ENCODE measurements at regions not wholly inside any gene's neighbourhood (a gene's known extent, or its start where the extent isn't known, plus 50 kb on each side); places are given as distances from the start of the nearest gene placed in this dataset.
"Not testable (repeated sequence)": the region's sequence is repeated elsewhere in the genome, so short reads cannot be mapped to it uniquely, and the experiment has no call there.

GRCh38 chr14:98932431-98933325 lies 339.3 kb downstream of the BCL11B start:
- no peaks in the 10 kb centered on the region for H3K27me3 ChIP-seq
- 74% methylated on average over 8 of the region's 8 CpGs for WGBS
- TF ChIP-seq, protein P1, sequence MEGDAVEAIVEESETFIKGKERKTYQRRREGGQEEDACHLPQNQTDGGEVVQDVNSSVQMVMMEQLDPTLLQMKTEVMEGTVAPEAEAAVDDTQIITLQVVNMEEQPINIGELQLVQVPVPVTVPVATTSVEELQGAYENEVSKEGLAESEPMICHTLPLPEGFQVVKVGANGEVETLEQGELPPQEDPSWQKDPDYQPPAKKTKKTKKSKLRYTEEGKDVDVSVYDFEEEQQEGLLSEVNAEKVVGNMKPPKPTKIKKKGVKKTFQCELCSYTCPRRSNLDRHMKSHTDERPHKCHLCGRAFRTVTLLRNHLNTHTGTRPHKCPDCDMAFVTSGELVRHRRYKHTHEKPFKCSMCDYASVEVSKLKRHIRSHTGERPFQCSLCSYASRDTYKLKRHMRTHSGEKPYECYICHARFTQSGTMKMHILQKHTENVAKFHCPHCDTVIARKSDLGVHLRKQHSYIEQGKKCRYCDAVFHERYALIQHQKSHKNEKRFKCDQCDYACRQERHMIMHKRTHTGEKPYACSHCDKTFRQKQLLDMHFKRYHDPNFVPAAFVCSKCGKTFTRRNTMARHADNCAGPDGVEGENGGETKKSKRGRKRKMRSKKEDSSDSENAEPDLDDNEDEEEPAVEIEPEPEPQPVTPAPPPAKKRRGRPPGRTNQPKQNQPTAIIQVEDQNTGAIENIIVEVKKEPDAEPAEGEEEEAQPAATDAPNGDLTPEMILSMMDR (IDR thresholded peaks at IDR 0.05): no peak
- TF ChIP-seq POLR2A (IDR thresholded peaks at IDR 0.05) (no peak), POLR2AphosphoS5 (IDR thresholded peaks at IDR 0.05) (no peak), EP300 (IDR thresholded peaks at IDR 0.05) (no peak)
- no peaks in the 10 kb centered on the region for H3K36me3 ChIP-seq
- H3K4me1 ChIP-seq: peaks cover 5% of the 10 kb centered on the region
- DNase-seq (ENCODE audit: low spot score in 2 of 2): peak; percentile 18 to 31
- no peak overlapping the region for H3K4me3 ChIP-seq
- no peaks in the 10 kb centered on the region for H3K9me3 ChIP-seq
- H3K27ac ChIP-seq: no peak overlapping the region

DNA sequence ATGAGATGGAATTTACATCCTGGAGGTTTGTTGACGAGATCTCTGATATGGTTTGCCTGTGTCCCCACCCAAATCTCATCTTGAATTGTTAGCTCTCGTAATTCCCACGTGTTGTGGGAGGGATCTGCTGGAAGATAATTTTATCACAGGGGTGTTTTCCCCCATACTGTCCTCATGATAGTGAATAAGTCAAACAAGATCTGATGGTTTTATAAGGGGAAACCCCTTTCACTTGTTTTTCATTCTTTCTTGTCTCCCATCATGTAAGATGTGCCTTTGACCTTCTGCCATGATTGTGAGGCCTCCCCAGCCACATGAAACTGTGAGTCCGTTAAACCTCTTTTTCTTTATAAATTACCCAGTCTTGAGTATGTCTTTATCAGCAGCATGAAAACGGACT lies 337.4 kb downstream of the BCL11B start:
- WGBS: 82% methylated on average over 5 of the region's 5 CpGs
- H3K4me3 ChIP-seq; H3K27me3 ChIP-seq; DNase-seq (ENCODE audit: low spot score in 2 of 2); H3K36me3 ChIP-seq; H3K9me3 ChIP-seq; H3K4me1 ChIP-seq; H3K27ac ChIP-seq: not testable (repeated sequence)

DNA sequence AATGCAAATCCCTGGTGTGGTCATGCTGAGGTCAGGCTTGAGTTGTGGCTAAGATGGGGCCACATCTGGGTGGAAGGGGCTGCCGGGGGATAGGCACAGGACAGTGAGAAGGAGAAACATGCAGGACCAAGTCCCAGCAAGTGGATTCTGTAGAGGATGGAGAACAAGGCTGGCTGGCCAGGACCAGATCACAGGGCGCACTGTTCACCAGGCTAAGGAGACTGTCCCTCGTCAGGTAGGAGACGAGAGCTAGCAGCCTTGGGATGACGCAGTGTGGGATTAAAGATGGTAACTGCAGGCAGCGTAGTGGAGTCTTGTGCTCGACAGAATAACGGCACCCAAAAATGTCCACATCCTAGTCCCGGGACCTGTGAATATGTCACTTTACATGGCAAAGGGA lies 336.1 kb downstream of the BCL11B start:
- H3K9me3 ChIP-seq: no peaks in the 10 kb centered on the region
- H3K4me1 ChIP-seq: peaks cover 5% of the 10 kb centered on the region
- WGBS: 95% methylated on average over 9 of the region's 9 CpGs
- TF ChIP-seq EP300 (IDR thresholded peaks at IDR 0.05) (no peak), POLR2AphosphoS5 (IDR thresholded peaks at IDR 0.05) (no peak), POLR2A (IDR thresholded peaks at IDR 0.05) (no peak)
- TF ChIP-seq, protein P1 (IDR thresholded peaks at IDR 0.05): no peak
- H3K27ac ChIP-seq: no peak overlapping the region
- no peak overlapping the region for H3K4me3 ChIP-seq
- H3K36me3 ChIP-seq: no peaks in the 10 kb centered on the region
- no peaks in the 10 kb centered on the region for H3K27me3 ChIP-seq
- DNase-seq (ENCODE audit: low spot score in 2 of 2): peak; percentile 30 to 55

DNA sequence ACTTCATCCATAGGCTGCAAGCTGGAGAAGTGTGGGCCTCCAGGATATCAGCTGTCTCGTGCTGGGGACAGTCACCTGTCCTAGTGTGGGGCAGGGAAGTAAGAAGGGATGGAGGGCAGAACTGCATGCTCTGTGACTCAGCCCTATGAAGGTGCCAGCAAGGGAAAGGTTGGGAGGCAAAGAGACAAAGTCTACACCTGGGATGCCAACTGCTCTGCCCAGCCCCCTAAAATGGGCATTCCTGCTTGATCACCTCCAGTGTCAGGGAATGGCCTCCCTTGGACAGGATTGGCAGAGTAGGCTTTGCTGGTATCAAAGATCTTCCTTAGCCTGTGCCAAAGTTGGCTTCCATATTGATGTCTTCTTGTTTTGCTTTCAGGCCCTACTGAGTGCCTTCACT lies 335.0 kb downstream of the BCL11B start:
- 100% methylated on average over 1 of the region's 1 CpG for WGBS
- no peaks in the 10 kb centered on the region for H3K9me3 ChIP-seq
- TF ChIP-seq POLR2A (IDR thresholded peaks at IDR 0.05) (no peak), EP300 (IDR thresholded peaks at IDR 0.05) (no peak), POLR2AphosphoS5 (IDR thresholded peaks at IDR 0.05) (no peak)
- TF ChIP-seq, protein P1 (IDR thresholded peaks at IDR 0.05): no peak

DNA sequence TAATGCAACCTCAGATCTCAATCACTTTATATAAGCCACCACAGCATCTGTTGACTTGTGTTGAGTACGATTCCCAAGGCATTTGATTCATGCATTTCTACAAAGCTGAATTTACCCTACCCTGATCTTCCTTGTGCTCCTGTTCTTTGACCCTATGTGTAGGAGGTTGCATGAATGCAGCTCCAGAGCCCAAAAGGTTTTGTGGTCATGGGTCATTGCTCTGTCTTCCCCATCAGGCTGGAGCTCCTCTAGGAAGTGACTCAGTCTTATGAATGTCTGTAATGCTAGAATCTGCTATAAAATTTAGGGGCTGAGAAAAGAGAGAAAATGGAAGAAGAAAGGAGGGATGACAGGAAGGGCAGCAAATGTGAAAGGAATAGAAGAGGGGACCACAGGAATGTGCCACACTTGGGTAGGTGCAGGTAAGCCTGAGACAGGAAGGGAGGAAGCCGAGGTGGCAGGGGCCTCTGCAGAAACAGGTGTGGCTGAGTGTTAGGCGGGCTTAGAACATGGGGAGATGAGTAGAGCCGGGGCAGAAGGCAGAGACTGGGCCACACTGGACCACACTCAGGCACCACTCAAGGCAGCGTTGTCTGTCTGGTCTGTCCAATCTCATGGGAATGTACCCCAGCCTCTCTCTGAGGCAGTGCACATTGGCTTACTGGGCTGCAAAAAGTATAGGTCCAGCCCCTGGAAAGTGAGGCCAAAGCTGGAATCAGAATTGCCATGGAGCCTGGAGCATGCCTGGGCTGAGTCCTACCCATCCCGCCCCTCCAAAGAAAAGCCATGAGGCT lies 334.1 kb downstream of the BCL11B start:
- Histone ChIP-seq H3K36me3 (no peaks in the 10 kb centered on the region), H3K27ac (no peak overlapping the region), H3K27me3 (no peaks in the 10 kb centered on the region), H3K9me3 (no peaks in the 10 kb centered on the region), H3K4me3 (no peak overlapping the region), H3K4me1 (peaks cover under 1% of the 10 kb centered on the region)
- 93% methylated on average over 6 of the region's 6 CpGs for WGBS
- TF ChIP-seq POLR2AphosphoS5 (IDR thresholded peaks at IDR 0.05): no peak
- no peak for TF ChIP-seq EP300 (IDR thresholded peaks at IDR 0.05)
- TF ChIP-seq POLR2A (IDR thresholded peaks at IDR 0.05): no peak
- TF ChIP-seq, protein P1 (IDR thresholded peaks at IDR 0.05): no peak
- peak; percentile 16 to 50 for DNase-seq (ENCODE audit: low spot score in 2 of 2)

More for the DNA sequence above, 335.0 kb downstream of the BCL11B start:
- H3K27me3 ChIP-seq: no peaks in the 10 kb centered on the region
- H3K27ac ChIP-seq: no peak overlapping the region
- H3K36me3 ChIP-seq: no peaks in the 10 kb centered on the region
- peaks cover 5% of the 10 kb centered on the region for H3K4me1 ChIP-seq
- H3K4me3 ChIP-seq: no peak overlapping the region
- DNase-seq (ENCODE audit: low spot score in 2 of 2): peak; percentile 25 to 56

All from suprapubic skin (tissue), 4 donors.